ENCODE measurements at regions not wholly inside any gene's neighbourhood (a gene's known extent, or its start where the extent isn't known, plus 50 kb on each side); places are given as distances from the start of the nearest gene placed in this dataset.

GRCh38 chr3:162183440-162183839 is 686.8 kb downstream of the OTOL1 start:
- no peak for ATAC-seq (ENCODE audit: insufficient read depth, low FRiP score)
- Histone ChIP-seq H3K27me3 (ENCODE audit: control insufficient read depth in 3 of 3, insufficient read depth in 3 of 3, low read length in 2 of 3) (no peaks in the 10 kb centered on the region), H3K36me3 (ENCODE audit: control insufficient read depth in 4 of 4, insufficient read depth in 4 of 4, low read length in 4 of 4) (no peaks in the 10 kb centered on the region), H3K9me3 (ENCODE audit: control insufficient read depth in 4 of 4, insufficient read depth in 3 of 4, low read length in 3 of 4) (no peaks in the 10 kb centered on the region), H3K4me1 (ENCODE audit: control insufficient read depth in 5 of 5, insufficient read depth in 5 of 5, low read length in 5 of 5) (no peaks in the 10 kb centered on the region), H3K27ac (ENCODE audit: low read depth in 1 of 2, low read length in 1 of 2) (no peak overlapping the region), H3K9ac (ENCODE audit: insufficient read depth in 1 of 2, low read length in 2 of 2) (no peak overlapping the region), H3K4me3 (no peak overlapping the region)
- TF ChIP-seq, protein P1, sequence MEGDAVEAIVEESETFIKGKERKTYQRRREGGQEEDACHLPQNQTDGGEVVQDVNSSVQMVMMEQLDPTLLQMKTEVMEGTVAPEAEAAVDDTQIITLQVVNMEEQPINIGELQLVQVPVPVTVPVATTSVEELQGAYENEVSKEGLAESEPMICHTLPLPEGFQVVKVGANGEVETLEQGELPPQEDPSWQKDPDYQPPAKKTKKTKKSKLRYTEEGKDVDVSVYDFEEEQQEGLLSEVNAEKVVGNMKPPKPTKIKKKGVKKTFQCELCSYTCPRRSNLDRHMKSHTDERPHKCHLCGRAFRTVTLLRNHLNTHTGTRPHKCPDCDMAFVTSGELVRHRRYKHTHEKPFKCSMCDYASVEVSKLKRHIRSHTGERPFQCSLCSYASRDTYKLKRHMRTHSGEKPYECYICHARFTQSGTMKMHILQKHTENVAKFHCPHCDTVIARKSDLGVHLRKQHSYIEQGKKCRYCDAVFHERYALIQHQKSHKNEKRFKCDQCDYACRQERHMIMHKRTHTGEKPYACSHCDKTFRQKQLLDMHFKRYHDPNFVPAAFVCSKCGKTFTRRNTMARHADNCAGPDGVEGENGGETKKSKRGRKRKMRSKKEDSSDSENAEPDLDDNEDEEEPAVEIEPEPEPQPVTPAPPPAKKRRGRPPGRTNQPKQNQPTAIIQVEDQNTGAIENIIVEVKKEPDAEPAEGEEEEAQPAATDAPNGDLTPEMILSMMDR (IDR thresholded peaks at IDR 0.05; ENCODE audit: control extremely low read depth, extremely low read depth): no peak
- DNase-seq: no peak
- 98 to 100% methylated on average over 1 of the region's 1 CpG for WGBS, 2 donors

GRCh38 chr3:162192340-162193029 is 695.9 kb downstream of the OTOL1 start:
- Histone ChIP-seq H3K36me3 (ENCODE audit: control insufficient read depth in 4 of 4, insufficient read depth in 4 of 4, low read length in 4 of 4) (no peaks in the 10 kb centered on the region), H3K9me3 (ENCODE audit: control insufficient read depth in 4 of 4, insufficient read depth in 3 of 4, low read length in 3 of 4) (peaks cover 0 to 5% (median 0%) of the 10 kb centered on the region in 4 donors), H3K4me3 (no peak overlapping the region), H3K27me3 (ENCODE audit: control insufficient read depth in 3 of 3, insufficient read depth in 3 of 3, low read length in 2 of 3) (no peaks in the 10 kb centered on the region), H3K9ac (ENCODE audit: insufficient read depth in 1 of 2, low read length in 2 of 2) (no peak overlapping the region), H3K27ac (ENCODE audit: low read depth in 1 of 2, low read length in 1 of 2) (no peak overlapping the region), H3K4me1 (ENCODE audit: control insufficient read depth in 5 of 5, insufficient read depth in 5 of 5, low read length in 5 of 5) (peaks cover 0 to 3% (median 0%) of the 10 kb centered on the region in 5 donors)
- ATAC-seq (ENCODE audit: insufficient read depth, low FRiP score) (no peak), DNase-seq (peak in 1 of 3 donors; percentile 39)
- TF ChIP-seq, protein P1 (IDR thresholded peaks at IDR 0.05; ENCODE audit: control extremely low read depth, extremely low read depth): no peak
- WGBS, 2 donors: 72 to 84% methylated on average over 1 of the region's 1 CpG

DNA sequence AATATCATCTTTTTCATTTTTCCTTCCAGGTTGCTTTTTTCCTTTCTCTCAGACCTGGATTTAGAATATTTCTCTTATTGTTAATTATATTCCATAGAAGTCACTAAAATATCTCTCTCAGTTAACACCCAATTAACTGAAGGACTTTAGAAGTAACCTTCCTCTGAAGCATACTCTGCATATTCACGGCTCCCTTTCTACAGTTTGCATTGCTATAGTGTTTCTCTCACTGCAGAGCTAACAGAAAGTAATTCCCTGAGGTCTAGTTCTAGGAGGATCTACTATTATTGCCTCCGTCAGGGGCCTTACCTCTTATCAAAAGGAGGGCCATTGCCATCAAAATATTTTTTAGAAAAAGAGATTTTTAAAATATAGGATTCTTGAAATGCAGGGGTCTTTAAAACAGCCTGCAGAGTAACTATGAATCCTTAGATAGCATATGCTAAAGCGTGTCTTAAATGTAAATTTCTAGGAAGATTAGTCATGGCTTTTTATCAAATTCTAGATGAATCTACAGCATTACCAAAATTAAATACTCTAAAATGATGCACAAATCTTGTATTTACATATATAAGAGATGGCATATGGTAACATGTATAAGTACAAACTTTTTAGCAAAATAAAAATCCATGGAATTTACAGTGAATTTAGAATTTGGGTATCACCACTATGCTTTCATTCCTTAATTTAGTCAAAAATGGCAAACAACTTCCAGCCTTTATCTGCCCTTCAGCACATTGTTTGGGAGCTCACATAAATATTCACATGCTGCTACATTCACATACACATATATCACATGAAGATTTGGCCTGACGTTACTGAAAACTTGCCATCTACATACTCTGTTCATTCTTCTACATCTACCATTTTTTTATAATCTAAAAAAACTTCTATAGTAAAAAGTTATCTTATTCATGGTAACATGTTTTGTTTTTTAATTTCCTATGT is 696.8 kb downstream of the OTOL1 start:
- H3K27me3 ChIP-seq (ENCODE audit: control insufficient read depth in 3 of 3, insufficient read depth in 3 of 3, low read length in 2 of 3): no peaks in the 10 kb centered on the region
- TF ChIP-seq, protein P1 (IDR thresholded peaks at IDR 0.05; ENCODE audit: control extremely low read depth, extremely low read depth): no peak
- ATAC-seq (ENCODE audit: insufficient read depth, low FRiP score) (no peak), DNase-seq (no peak)
- 81 to 84% methylated on average over 4 of the region's 4 CpGs for WGBS, 2 donors
- no peak overlapping the region for H3K4me3 ChIP-seq
- peaks cover 0 to 5% (median 0%) of the 10 kb centered on the region in 4 donors for H3K9me3 ChIP-seq (ENCODE audit: control insufficient read depth in 4 of 4, insufficient read depth in 3 of 4, low read length in 3 of 4)
- no peak overlapping the region for H3K27ac ChIP-seq (ENCODE audit: low read depth in 1 of 2, low read length in 1 of 2)
- peaks cover 0 to 3% (median 0%) of the 10 kb centered on the region in 5 donors for H3K4me1 ChIP-seq (ENCODE audit: control insufficient read depth in 5 of 5, insufficient read depth in 5 of 5, low read length in 5 of 5)
- no peaks in the 10 kb centered on the region for H3K36me3 ChIP-seq (ENCODE audit: control insufficient read depth in 4 of 4, insufficient read depth in 4 of 4, low read length in 4 of 4)
- H3K9ac ChIP-seq (ENCODE audit: insufficient read depth in 1 of 2, low read length in 2 of 2): no peak overlapping the region
